ENCODE measurements at regions not wholly inside any gene's neighbourhood (a gene's known extent, or its start where the extent isn't known, plus 50 kb on each side); places are given as distances from the start of the nearest gene placed in this dataset.
A peak's percentile ranks its signal among the peaks of the same experiment; 100 is the strongest.
"Not testable (repeated sequence)": the region's sequence is repeated elsewhere in the genome, so short reads cannot be mapped to it uniquely, and the experiment has no call there.

DNA sequence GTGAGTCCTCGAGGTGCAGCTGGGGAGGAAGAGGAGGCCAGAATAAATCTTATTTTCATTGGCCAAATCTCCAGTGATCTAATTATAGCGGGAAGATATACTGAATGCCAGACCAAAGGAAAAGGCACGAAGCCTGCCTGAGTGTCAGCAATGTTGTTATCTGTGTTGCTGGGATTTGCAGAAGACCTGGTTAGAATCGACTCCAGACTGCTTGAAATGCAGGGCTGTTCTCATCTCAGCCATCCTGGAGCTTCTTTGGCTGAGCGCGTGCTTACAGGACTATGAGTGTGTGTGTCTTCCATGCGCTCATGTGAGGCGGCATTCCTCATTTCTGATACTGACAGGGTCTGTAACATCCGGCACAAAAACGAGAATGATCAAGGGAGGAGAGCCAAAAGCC is 81.2 kb downstream of the TSN start:
- Mint-ChIP-seq H3K9me3 (ENCODE audit: insufficient read depth) (no peaks in the 10 kb centered on the region), H3K4me3 (no peak overlapping the region), H3K27me3 (ENCODE audit: low read depth) (peaks cover 7% of the 10 kb centered on the region), H3K4me1 (ENCODE audit: low read depth) (no peaks in the 10 kb centered on the region), H3K36me3 (ENCODE audit: low read depth) (no peaks in the 10 kb centered on the region), H3K27ac (no peak overlapping the region)
- CTCF ChIA-PET: no interaction called here
- ATAC-seq (no peak), DNase-seq (no peak)
- POLR2A ChIA-PET: no interaction called here

DNA sequence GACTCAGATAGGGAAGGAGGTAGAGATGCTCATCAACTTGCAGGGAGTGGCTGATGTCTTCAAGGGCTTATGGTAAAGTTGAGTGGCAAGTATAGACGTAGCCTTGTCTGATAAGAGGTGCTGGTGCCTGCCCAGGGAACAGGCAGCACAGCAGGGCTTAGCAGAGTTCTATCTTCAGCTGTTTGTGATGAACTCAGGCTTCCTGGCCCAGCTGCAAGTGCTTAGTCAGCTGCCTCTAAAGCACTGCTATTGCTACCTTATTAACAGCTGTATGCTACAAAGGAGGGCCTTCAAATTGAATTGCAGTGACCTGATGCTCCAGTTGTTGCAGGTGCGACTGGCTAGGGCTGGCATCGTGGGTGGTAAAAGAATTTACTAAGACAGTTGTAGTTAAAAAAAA is 82.1 kb downstream of the TSN start:
- ATAC-seq: no peak
- Mint-ChIP-seq H3K4me1 (ENCODE audit: low read depth) (no peaks in the 10 kb centered on the region), H3K36me3 (ENCODE audit: low read depth) (no peaks in the 10 kb centered on the region), H3K27ac (no peak overlapping the region), H3K9me3 (ENCODE audit: insufficient read depth) (no peaks in the 10 kb centered on the region), H3K4me3 (no peak overlapping the region), H3K27me3 (ENCODE audit: low read depth) (peaks cover 7% of the 10 kb centered on the region)
- DNase-seq: no peak
- CTCF ChIA-PET: no interaction called here
- POLR2A ChIA-PET: no interaction called here

DNA sequence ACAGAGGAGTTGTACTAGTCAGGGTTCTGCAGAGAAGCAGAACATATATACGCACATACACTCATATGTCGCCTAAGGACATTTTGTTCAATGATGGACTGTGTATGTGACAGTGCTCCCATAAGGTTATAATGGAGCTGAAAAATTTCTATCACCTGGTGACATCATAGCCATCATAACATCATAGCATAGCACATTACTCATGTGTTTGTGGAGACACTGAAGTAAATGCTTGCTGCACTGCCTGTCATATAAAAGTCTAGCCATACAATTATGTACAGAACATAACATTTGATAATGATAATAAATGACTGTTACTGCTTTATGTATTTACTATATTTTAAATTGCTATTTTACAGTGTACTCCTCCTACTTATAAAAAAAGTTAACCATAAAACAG is 83.1 kb downstream of the TSN start:
- CTCF ChIA-PET: no interaction called here
- H3K4me1 Mint-ChIP-seq (ENCODE audit: low read depth): no peaks in the 10 kb centered on the region
- H3K27me3 Mint-ChIP-seq (ENCODE audit: low read depth): peaks cover 8% of the 10 kb centered on the region
- H3K4me3 Mint-ChIP-seq: no peak overlapping the region
- no peak for DNase-seq
- POLR2A ChIA-PET: no interaction called here
- ATAC-seq: no peak
- H3K9me3 Mint-ChIP-seq (ENCODE audit: insufficient read depth): no peaks in the 10 kb centered on the region
- no peak overlapping the region for H3K27ac Mint-ChIP-seq
- H3K36me3 Mint-ChIP-seq (ENCODE audit: low read depth): no peaks in the 10 kb centered on the region

DNA sequence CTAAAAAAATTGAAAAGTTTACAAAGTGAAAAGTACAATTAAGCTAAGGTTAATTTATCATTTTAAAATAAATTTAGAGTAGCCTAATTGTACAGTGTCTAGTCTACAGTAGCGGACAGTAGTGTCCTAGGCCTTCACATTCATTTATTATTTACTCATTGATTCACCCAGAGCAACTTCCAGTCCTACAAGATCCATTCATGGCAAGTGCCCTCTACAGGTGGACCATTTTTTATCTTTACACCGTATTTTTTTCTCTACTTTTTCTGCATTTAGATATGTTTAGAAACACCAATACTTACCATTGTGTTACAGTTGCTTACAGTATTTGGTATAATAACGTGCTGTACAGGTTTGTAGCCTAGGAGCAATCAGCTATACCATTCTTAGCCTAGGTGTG is 84.1 kb downstream of the TSN start:
- no peaks in the 10 kb centered on the region for H3K36me3 Mint-ChIP-seq (ENCODE audit: low read depth)
- no peaks in the 10 kb centered on the region for H3K4me1 Mint-ChIP-seq (ENCODE audit: low read depth)
- DNase-seq (no peak), ATAC-seq (no peak)
- ChIA-PET POLR2A (no interaction called here), CTCF (no interaction called here)
- no peak overlapping the region for H3K4me3 Mint-ChIP-seq
- no peak overlapping the region for H3K27ac Mint-ChIP-seq
- H3K9me3 Mint-ChIP-seq (ENCODE audit: insufficient read depth): no peaks in the 10 kb centered on the region
- peaks cover 9% of the 10 kb centered on the region for H3K27me3 Mint-ChIP-seq (ENCODE audit: low read depth)

DNA sequence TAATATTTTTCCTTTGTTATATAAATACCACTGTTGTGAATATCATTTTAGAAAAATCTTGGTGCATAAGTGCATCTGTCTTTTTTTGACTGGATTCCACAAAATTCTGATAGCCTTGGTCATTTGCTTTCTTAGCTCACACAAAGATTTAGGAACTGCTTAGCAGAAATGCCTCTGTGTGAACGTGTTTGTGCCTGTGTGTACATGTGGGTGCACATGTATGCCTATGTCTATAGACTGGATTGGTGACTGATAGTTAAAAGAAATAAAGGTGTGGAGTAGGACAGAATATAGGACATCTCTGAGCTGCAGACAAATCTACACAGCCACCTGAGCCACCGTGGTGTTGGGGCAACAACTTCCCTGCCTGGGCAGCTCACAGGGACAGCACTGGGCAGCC is 93.8 kb downstream of the TSN start:
- Mint-ChIP-seq H3K4me1 (ENCODE audit: low read depth) (no peaks in the 10 kb centered on the region), H3K36me3 (ENCODE audit: low read depth) (no peaks in the 10 kb centered on the region), H3K27me3 (ENCODE audit: low read depth) (peaks cover 5% of the 10 kb centered on the region), H3K9me3 (ENCODE audit: insufficient read depth) (no peaks in the 10 kb centered on the region), H3K4me3 (no peak overlapping the region), H3K27ac (peak overlapping the region; percentile 50)
- POLR2A ChIA-PET: no interaction called here
- ATAC-seq: no peak
- CTCF ChIA-PET: no interaction called here
- DNase-seq: no peak

DNA sequence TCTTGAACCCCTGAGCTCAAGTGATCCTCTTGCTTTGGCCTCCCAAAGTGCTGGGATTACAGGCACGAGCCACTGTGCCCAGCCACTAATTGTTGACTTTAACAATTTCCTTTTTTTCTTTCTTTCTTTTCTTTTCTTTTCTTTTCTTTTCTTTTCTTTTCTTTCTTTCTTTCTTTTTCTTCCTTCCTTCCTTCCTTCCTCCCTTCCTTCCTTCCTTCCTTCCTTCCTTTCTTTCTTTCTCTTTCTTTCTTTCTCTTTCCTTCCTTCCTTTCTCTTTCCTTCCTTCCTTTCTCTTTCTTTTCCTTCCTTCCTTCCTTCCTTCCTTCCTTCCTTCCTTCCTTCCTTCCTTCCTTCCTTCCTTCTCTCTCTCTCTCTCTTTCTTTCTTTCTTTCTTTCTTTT is 97.7 kb downstream of the TSN start:
- POLR2A ChIA-PET; ATAC-seq; H3K4me3 Mint-ChIP-seq; H3K27ac Mint-ChIP-seq; H3K4me1 Mint-ChIP-seq (ENCODE audit: low read depth); DNase-seq; H3K36me3 Mint-ChIP-seq (ENCODE audit: low read depth); H3K27me3 Mint-ChIP-seq (ENCODE audit: low read depth); H3K9me3 Mint-ChIP-seq (ENCODE audit: insufficient read depth): not testable (repeated sequence)
- CTCF ChIA-PET: interaction anchor here (1.3 kb wide), 1 partner anchor 42 kb away, joined by 3 read pairs; no protein-coding TSS in a partner anchor

DNA sequence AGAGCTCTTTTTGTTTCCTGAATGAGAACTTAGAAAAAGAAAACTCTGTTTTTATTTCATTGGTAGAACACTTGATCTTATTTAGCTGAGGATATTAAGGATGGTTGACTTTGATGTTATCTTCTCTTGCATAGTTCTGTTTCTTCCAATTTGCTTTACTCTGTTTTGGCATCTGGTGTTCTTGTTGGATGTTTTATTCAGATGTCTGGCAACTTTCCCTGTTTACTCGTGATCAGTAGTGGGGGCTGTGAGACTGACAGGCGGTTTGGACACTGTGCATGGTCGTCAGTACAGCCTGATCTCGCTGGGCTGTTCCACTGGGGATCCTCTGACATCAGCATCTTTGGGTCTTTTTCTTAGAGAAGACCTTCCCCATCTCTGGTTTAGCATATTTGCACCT is 100.1 kb downstream of the TSN start:
- DNase-seq (no peak), ATAC-seq (no peak)
- peaks cover 10% of the 10 kb centered on the region for H3K27me3 Mint-ChIP-seq (ENCODE audit: low read depth)
- ChIA-PET CTCF (interaction anchor here (0.6 kb wide), 1 partner anchor 1239 kb away, joined by 3 read pairs; no protein-coding TSS in a partner anchor), POLR2A (no interaction called here)
- no peak overlapping the region for H3K4me3 Mint-ChIP-seq
- no peaks in the 10 kb centered on the region for H3K4me1 Mint-ChIP-seq (ENCODE audit: low read depth)
- peaks cover 6% of the 10 kb centered on the region for H3K9me3 Mint-ChIP-seq (ENCODE audit: insufficient read depth)
- no peak overlapping the region for H3K27ac Mint-ChIP-seq
- H3K36me3 Mint-ChIP-seq (ENCODE audit: low read depth): no peaks in the 10 kb centered on the region

DNA sequence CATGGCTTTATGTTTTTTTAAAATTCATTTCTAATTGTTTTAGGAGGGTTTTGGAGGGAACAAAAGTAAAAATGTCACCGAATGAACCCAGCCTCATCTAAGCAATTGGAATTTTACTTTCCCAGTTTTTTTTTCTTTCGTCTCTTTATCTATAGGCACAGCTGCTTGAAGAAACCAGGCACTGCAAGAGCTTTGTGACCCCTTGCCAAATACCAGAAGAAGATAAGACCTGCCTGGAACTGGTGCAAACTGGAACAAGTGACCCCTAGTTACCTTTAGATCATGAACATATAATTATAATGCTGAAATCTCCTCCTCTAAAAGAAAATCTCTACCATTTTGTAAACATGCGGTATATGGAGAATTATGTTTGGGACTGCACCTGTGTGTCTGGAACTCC is 100.9 kb downstream of the TSN start:
- POLR2A ChIA-PET: no interaction called here
- Mint-ChIP-seq H3K4me1 (ENCODE audit: low read depth) (no peaks in the 10 kb centered on the region), H3K27ac (no peak overlapping the region), H3K9me3 (ENCODE audit: insufficient read depth) (peaks cover 6% of the 10 kb centered on the region), H3K36me3 (ENCODE audit: low read depth) (no peaks in the 10 kb centered on the region), H3K27me3 (ENCODE audit: low read depth) (peaks cover 12% of the 10 kb centered on the region), H3K4me3 (no peak overlapping the region)
- ATAC-seq (no peak), DNase-seq (no peak)
- CTCF ChIA-PET: no interaction called here

DNA sequence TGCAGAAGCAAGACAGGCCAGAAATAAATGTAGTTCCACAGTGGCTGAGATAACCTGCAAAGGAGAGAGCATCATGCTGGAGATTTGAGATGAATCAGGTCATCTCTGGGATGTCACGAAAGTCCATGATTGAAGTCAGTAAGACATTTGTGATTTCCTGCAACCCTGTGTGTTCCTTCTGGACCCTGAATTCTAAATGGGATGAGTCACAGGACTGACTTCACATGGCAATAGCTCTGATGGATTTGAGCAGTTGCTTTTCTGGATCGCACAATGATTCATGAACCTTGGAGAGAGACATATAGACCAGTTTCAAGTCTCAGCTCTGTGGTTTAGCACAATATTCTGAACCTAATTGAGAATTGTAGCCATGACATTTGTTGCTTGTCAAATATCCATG is 102.9 kb downstream of the TSN start:
- no peak for ATAC-seq
- no peak for DNase-seq
- no peak overlapping the region for H3K4me3 Mint-ChIP-seq
- H3K27ac Mint-ChIP-seq: no peak overlapping the region
- ChIA-PET CTCF (no interaction called here), POLR2A (no interaction called here)
- H3K9me3 Mint-ChIP-seq (ENCODE audit: insufficient read depth): peaks cover 6% of the 10 kb centered on the region
- H3K27me3 Mint-ChIP-seq (ENCODE audit: low read depth): peaks cover 12% of the 10 kb centered on the region
- H3K4me1 Mint-ChIP-seq (ENCODE audit: low read depth): no peaks in the 10 kb centered on the region
- no peaks in the 10 kb centered on the region for H3K36me3 Mint-ChIP-seq (ENCODE audit: low read depth)

DNA sequence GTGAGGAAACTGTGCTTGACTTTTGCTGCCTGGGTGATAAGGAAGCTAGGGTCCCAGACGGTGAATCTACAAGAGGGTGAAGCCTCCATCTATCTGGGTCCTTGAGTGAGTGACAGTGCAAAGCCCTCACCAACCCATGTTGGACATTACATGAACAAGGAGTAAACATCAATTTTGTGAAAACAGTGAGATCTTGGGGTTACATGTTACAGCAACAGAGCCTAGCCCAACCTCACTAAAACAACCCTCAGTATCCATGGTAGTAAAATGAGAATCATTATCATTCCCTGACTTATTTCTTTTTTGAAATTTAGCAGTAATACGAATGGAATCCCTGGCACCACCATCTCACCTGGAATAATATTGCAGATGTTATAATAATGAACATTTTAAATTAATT is 103.4 kb downstream of the TSN start:
- Mint-ChIP-seq H3K27ac (no peak overlapping the region), H3K4me3 (no peak overlapping the region), H3K27me3 (ENCODE audit: low read depth) (peaks cover 12% of the 10 kb centered on the region), H3K36me3 (ENCODE audit: low read depth) (no peaks in the 10 kb centered on the region), H3K9me3 (ENCODE audit: insufficient read depth) (peaks cover 6% of the 10 kb centered on the region), H3K4me1 (ENCODE audit: low read depth) (no peaks in the 10 kb centered on the region)
- ATAC-seq: no peak
- POLR2A ChIA-PET: no interaction called here
- no peak for DNase-seq
- CTCF ChIA-PET: no interaction called here

DNA sequence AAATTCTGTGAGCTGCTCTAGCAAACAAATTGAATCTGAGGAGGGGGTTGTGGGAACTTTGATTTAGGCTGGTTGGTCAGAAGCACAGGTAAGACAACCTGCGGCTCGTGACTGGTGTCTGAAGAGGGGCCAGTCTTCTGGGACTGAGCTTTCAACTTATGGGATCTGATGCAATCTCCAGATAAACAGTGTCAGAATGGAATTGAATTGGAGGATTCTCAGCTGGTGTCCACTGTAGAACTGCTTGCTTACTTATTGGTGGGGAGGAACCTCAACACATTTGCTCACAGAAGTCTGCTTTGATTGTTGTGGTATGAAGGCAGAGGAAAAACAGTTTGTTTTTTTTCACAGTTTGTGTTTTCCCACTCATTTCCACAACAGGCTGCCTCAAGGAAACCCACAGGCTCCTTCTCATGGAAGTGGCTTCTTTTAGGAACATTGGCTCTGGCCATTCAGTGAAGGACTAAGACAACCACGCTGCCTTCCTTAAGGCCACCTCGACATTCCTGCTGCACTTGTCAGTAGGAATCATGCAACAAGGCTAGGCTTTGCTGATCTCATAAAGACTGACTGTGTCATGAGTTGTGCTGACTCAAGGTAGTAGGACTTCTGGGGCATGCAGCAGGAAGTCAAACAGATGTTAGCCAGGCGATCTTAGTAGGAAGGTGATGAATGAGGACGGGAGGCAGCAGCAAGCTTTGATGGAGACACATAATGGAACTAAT is 104.7 kb downstream of the TSN start:
- H3K4me1 Mint-ChIP-seq (ENCODE audit: low read depth): no peaks in the 10 kb centered on the region
- no peak overlapping the region for H3K27ac Mint-ChIP-seq
- peaks cover 8% of the 10 kb centered on the region for H3K27me3 Mint-ChIP-seq (ENCODE audit: low read depth)
- POLR2A ChIA-PET: no interaction called here
- DNase-seq: no peak
- H3K36me3 Mint-ChIP-seq (ENCODE audit: low read depth): no peaks in the 10 kb centered on the region
- ATAC-seq: no peak
- H3K4me3 Mint-ChIP-seq: no peak overlapping the region
- H3K9me3 Mint-ChIP-seq (ENCODE audit: insufficient read depth): peaks cover 3% of the 10 kb centered on the region
- CTCF ChIA-PET: no interaction called here

DNA sequence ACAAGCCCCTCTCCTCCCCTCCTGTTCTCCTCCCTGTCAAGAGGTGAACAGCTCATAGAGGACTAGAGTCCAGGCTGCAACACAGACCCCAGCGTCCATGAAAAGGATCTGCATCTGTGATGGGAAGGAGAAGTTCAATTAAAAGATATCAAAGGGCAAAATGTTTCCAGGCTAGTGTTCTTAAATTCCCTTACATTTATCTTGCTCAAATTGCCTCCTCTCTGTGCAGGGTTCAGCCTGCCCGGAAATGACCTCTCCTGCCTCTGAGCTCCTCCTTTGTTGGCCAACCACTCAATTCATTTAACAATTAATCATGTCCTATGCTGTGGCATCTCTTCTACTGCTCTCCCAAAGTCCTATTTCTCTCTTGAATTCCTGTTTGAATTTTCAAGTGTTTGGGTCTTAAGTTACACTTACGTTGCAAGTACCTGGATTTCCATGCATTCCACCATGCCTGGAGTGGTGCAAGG is 105.3 kb downstream of the TSN start:
- Mint-ChIP-seq H3K9me3 (ENCODE audit: insufficient read depth) (no peaks in the 10 kb centered on the region), H3K36me3 (ENCODE audit: low read depth) (no peaks in the 10 kb centered on the region), H3K4me3 (no peak overlapping the region), H3K27ac (no peak overlapping the region), H3K27me3 (ENCODE audit: low read depth) (peaks cover 8% of the 10 kb centered on the region), H3K4me1 (ENCODE audit: low read depth) (no peaks in the 10 kb centered on the region)
- no peak for DNase-seq
- ATAC-seq: no peak
- ChIA-PET CTCF (no interaction called here), POLR2A (no interaction called here)

DNA sequence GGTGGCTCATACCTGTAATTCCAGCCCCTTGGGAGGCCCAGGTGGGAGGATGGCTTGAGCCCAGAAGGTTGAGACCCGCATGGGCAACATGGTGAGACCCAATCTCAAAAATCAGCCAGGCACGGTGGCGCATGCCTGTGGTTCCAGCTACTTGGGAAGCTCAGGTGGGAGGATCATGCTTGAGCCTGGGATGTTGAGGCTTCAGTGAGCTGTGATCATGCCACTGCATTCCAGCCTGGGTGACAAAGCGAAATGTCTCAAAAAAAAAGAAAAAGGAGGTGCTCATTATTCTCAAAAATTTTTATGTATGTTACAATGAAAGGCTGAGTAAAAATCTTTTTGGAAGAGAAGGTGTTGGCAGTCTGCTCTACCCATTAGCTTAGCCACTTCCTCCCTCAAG is 106.8 kb downstream of the TSN start:
- DNase-seq (no peak), ATAC-seq (no peak)
- POLR2A ChIA-PET: no interaction called here
- H3K27ac Mint-ChIP-seq: no peak overlapping the region
- H3K4me3 Mint-ChIP-seq: no peak overlapping the region
- peaks cover 6% of the 10 kb centered on the region for H3K27me3 Mint-ChIP-seq (ENCODE audit: low read depth)
- H3K4me1 Mint-ChIP-seq (ENCODE audit: low read depth): no peaks in the 10 kb centered on the region
- H3K9me3 Mint-ChIP-seq (ENCODE audit: insufficient read depth): no peaks in the 10 kb centered on the region
- H3K36me3 Mint-ChIP-seq (ENCODE audit: low read depth): no peaks in the 10 kb centered on the region
- CTCF ChIA-PET: no interaction called here

All from activated CD8-positive, alpha-beta T cell treated with anti-CD3 and anti-CD28 coated beads, Interleukin-2, amount 10 ng/mL, durations not matched to agents 7 days and 5 days (primary cell).